RPMI8226 (cell line): ENCODE measurements at regions not wholly inside any gene's neighbourhood (a gene's known extent, or its start where the extent isn't known, plus 50 kb on each side); places are given as distances from the start of the nearest gene placed in this dataset.
A peak's percentile ranks its signal among the peaks of the same experiment; 100 is the strongest.

Experiments
- DNase-seq: peaks from one replicate; pipeline ENCODE4 v3.0.0-alpha.2; 2015

GRCh38 chr20:56060486-56060885, 55.2 kb upstream of the CBLN4 start:
- no peak for DNase-seq

GRCh38 chr20:56069016-56069415, 63.7 kb upstream of the CBLN4 start:
- no peak for DNase-seq

DNA sequence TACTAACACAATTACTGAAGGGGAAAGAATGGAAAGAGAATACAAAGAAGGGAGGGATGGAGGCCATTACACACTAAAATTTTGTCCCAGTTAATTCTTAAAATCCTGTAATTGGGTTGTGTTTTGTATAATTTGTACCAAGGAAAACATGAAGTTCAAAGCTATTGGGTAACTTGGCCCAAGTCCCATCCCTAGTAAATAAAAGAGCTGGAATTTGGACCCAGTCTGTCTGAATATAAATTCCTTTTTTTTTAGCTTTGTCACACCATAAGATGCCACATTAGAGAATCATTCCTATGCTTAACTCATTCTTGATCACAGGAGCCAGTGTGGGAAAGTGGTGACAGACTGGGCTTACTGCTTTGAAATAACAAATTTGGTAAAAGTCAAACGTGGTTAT, 66.8 kb upstream of the CBLN4 start:
- no peak for DNase-seq

DNA sequence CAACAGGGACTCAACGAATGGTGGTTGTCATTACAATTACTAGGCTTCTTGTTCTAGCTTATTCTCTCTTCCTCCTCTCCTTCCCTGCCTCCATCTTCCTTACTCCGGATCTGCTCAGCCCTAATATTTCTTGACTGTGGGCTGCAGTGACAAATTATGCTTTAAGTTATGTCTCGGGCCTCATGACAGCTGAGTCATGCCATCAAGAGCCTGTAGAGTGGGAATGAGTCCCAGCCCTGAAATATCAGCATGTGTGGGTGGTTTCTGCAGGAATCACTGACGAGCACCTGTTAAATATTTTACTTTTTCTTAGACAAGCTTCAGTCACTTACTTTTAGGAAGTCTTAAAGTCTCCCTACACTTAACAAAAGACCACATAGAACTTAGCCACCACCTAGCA, 83.1 kb upstream of the CBLN4 start:
- no peak for DNase-seq

DNA sequence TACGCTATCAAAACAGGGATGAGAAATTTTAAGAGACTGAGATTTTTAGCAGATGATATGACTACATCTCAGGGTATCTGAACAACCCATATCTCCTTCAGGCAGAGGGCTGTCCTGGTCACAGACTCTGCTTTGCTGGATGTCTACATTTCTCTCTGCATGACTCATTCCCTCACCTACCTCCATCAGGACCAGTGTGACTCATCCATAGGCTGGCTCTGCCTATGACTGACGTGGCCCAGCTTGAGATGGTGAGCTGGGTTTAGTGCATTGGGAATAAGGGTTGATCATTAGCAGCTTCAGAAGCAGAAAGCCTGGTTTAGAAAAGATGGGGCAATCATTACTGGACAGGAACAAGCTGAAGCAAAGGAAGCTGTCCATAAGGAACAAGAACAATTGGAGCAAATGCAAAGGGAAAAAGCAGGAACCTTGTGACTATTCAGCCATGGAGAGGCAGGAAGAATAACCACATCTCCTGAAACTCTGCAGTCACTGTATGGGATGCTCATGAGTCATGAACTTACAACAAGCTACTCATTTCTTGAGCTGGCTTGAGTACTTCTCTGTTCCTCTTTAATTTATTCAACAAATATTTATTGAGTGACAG, 86.4 kb upstream of the CBLN4 start:
- no peak for DNase-seq

DNA sequence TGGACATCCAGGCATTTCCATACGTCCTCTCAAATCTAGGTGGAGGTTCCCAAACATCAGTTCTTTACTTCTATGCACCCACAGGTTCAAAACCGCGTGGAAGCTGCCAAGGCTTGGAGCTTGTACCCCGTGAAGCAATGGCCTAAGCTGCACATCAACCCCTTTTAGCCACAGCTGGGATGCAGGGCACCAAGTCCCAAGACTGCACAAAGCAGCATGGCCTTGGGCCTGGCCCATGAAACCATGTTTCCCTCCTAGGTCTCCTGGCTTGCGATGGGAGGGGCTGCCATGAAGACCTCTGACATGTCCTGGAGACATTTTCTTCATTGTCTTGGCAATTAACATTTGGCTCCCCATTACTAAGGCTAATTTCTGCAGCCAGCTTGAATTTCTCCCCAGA, 88.9 kb upstream of the CBLN4 start:
- no peak for DNase-seq

DNA sequence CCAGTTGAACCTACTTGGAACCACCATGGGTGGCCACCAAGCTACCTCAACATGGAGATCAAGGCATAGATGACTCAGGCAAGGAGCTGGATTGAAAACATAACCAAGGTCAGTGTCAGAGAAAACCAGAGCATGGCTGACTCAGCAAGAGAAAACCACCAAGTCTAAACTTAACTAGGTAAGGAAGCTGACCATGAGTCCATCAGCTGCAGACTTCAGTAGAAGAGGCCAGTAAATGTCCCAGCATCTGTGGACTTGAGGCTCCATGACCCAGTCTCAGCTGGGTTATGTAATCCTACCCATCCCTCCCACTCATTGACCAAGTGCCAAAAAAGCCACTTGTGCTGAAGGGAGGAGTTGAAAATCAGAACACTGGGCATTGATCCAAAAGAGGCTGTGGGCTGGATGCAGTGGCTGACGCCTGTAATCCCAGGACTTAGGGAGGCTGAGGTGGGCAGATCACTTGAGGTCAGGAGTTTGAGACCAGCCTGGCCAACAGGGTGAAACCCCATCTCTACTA, 93.7 kb upstream of the CBLN4 start:
- no peak for DNase-seq

GRCh38 chr20:56111961-56112730, 106.8 kb upstream of the CBLN4 start:
- DNase-seq: no peak

DNA sequence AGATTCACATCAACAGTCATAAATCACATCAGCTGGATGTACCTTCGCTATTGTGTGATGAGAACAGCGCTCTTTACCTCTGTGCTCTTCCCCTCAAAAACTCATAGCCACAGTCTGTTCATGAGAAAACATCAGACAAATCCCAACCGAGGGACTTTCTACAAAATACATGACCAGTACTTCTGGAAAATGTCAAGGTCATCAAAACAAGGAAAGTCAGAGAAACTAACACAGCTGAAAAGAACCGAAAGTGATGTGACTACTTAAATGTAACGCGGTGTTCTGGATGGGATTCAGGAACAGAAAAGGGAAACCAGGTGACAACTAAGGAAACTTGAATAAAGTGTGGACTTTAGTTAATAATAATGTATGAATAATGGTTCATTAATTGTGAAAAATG, 112.0 kb upstream of the CBLN4 start:
- peak; percentile 4 for DNase-seq

GRCh38 chr20:56121850-56122249, 116.5 kb upstream of the CBLN4 start:
- no peak for DNase-seq

GRCh38 chr20:56143759-56144158, 104.8 kb upstream of the MC3R start:
- DNase-seq: no peak

DNA sequence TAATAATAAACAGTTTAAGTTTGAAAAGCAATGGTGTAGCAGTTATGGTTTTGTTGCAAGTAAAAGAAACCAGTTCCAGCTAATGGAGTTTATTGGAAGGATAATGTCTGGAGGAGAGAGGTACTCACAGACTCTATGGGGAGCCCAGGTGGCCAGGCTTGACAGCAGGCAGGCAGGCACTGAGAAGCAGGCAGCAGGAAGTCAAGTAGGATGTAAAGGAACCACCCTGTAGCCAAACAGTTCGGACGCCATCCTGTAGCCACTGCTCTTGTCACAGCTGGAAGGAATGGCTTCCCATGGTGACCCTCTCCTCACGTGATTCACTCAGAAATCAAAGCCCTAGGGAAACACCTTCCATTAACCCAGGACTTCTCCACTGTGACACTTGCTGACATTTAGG, 96.7 kb upstream of the MC3R start:
- DNase-seq: no peak

- no peak for DNase-seq
Measured at GRCh38 chr20:56153926-56154325, 94.6 kb upstream of the MC3R start.

- no peak for DNase-seq
Measured at GRCh38 chr20:56155625-56156024, 92.9 kb upstream of the MC3R start.

DNA sequence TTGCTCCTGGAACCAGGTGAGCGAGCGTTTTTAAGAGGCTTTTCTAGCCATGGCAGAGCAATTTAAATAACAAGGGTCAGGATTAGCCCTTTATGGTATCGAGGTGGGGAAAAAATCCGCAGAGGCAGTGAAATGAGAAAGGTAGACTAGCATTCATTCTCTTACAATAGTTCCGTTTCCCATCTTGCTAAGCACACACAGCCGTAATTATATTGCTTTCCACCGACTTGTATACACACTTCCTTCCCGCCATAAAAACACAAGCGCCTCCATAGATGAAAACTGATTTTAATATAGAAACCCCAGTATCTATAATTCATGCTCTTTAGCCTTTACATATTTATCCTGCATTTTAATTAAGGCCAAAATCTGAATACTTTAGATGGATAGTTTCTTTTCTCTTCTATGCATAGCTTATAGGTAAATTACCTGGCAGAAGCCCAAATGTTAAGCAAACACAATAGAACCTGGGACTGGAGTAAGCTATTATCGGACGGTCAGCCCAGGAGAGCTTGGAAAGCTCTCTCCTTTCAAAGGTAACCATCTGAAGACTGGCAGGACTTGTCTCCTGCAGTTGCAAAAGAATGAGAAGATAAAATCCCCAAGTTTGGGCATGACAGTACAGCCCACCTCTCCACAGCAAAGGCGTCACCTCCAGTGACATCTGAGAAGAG, 90.9 kb upstream of the MC3R start:
- no peak for DNase-seq

- no peak for DNase-seq
Measured at GRCh38 chr20:56158489-56158888, 90.0 kb upstream of the MC3R start.

GRCh38 chr20:56160956-56161355, 87.6 kb upstream of the MC3R start:
- DNase-seq: no peak

- DNase-seq: no peak
Measured at GRCh38 chr20:56163806-56164205, 84.7 kb upstream of the MC3R start.

DNA sequence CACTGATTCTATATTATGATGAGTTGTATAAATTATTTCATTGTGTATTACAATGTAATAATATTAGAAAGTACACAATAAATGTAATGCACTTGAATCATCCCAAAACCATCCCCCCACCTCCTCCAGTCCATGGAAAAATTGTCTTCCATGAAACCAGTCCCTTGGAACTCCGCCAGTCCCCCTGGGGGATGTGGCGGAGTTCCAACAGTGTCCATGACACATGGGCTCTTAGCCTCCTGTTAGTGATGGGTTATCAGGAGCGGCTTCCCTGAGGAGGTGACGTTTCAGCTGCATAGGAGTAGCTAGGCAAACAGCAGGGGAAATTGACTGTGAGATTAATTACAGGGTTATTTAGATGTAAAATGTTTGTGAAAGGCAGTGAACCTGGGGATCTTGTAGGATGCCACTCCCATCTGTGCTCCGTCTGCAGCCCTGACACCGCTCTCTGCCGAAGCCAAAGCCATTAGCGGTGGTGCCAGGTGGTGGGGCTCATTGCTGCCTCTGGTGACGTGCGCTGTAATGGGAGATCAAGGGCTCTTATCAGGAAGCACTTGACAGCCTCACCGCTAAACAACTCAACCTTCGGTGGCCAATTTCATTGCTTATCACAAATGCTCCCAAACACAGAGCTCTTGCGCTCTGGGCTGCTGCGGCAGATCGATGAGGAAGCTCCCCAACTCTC, 81.6 kb upstream of the MC3R start:
- DNase-seq: no peak

- peak; percentile 21 for DNase-seq
Measured at GRCh38 chr20:56171087-56172012, 77.2 kb upstream of the MC3R start.

DNA sequence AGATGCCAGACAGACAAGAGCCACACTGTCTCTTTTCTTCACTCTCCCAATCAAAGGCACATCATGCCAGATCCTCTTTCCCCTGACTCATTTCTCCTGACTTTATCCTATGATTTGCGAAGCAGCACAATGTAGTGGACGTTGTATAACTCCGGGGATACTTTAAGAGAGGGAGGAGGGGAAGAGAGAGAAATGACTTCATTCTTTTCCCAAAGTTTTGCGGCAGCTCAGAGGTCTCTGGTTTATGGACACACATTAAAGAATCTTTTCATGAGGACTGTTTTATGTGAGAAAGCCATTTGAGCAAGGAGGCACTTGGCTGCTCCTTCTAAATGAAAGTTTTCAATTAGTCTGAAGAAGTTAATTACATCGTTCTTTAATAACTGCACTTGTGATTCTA, 75.1 kb upstream of the MC3R start:
- no peak for DNase-seq

- DNase-seq: no peak
Measured at GRCh38 chr20:56174416-56174815, 74.1 kb upstream of the MC3R start.
